ENCODE measurements at regions not wholly inside any gene's neighbourhood (a gene's known extent, or its start where the extent isn't known, plus 50 kb on each side); places are given as distances from the start of the nearest gene placed in this dataset.

DNA sequence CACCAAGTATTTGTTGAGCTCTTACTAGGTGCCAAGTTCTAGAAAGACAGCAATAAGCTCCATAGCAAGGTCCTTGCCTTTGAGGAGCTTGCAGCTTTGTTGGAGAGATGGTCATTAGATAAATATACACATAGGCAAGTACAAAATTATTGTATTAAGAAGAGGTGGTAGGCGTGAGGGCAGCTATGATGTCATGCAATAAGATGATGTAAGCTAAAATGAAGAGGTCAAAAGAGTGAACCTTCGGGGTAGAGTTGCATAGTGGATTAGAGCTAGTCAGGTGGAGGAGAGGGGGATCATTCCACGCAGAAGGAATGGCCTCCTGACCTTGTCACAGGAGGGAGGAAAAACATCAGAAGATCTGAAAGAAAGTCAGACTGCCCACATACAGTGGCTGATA is 141.9 kb upstream of the PCSK2 start:
- H3K27me3 Mint-ChIP-seq = no peaks in the 10 kb centered on the region
- H3K4me1 Mint-ChIP-seq = no peaks in the 10 kb centered on the region
- H3K36me3 Mint-ChIP-seq (ENCODE audit: low read depth) = no peaks in the 10 kb centered on the region
- intact Hi-C loops (cut with micrococcal nuclease) = no loop called here
- peaks cover 6% of the 10 kb centered on the region for H3K9me3 Mint-ChIP-seq
- H3K4me3 Mint-ChIP-seq = no peak overlapping the region
- H3K27ac Mint-ChIP-seq = no peak overlapping the region
- no peak for DNase-seq

DNA sequence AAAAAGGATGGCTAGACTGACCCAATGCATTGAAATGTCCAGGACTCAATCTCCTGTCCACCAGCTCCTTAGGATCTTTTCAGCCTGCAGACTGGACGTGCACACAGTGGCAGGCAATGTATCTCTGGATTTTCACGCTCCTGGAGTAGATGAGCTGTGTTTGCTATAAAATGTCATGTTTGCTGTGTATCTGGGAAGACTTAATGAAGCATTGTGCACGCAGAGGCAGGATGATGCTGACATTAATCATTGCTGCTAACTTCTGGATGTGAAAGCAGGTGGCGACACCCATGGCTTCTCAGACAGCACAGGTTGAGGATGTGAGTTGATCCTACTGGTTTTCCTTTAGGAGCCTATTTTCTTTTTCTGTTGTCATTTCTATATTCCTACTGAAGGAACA is 133.1 kb upstream of the PCSK2 start:
- Mint-ChIP-seq H3K9me3 (peaks cover 5% of the 10 kb centered on the region), H3K4me1 (no peaks in the 10 kb centered on the region), H3K36me3 (ENCODE audit: low read depth) (no peaks in the 10 kb centered on the region), H3K27ac (no peak overlapping the region), H3K4me3 (no peak overlapping the region), H3K27me3 (no peaks in the 10 kb centered on the region)
- DNase-seq = no peak
- intact Hi-C loops (cut with micrococcal nuclease) = no loop called here

DNA sequence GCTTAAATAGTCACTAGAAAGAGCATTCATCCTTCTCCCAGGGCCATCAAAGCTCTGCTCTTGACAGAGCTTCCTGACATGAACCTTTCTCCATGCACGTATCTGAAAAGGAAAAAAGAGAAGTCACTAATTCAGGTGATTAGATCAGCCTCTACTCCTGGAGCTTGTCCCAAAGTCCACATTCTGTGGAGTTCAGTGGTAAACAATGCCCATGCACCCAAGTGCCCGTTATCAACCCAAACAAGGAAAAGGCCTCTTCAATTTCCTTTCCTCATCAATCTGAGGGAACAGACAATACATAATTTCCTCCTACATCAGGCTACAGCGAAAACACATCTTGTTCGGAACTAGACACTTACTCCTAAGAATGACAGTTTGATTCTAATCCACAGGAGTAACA is 129.2 kb upstream of the PCSK2 start:
- no peaks in the 10 kb centered on the region for H3K36me3 Mint-ChIP-seq (ENCODE audit: low read depth)
- intact Hi-C loops (cut with micrococcal nuclease) = no loop called here
- no peak for DNase-seq
- H3K4me1 Mint-ChIP-seq = no peaks in the 10 kb centered on the region
- peaks cover under 1% of the 10 kb centered on the region for H3K9me3 Mint-ChIP-seq
- no peaks in the 10 kb centered on the region for H3K27me3 Mint-ChIP-seq
- H3K27ac Mint-ChIP-seq = no peak overlapping the region
- no peak overlapping the region for H3K4me3 Mint-ChIP-seq

DNA sequence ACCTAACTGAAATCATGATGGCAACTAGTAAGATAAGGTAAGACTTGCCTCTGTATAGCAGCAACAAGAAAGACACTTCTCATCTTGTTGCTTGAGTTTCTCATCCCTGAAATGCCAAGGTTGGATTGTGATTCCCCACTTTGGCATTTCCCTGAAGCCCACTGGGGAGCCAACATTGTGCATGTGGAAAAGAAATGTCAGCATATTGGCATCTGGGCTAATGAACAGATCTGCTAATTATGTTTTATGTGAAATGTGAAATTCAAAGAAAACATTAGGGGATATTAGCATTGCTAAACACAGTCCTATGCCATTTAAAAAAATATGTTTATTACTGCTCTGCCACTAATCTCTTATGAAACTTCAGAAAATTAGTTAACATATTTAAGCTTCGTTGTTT is 126.3 kb upstream of the PCSK2 start:
- Mint-ChIP-seq H3K4me1 (no peaks in the 10 kb centered on the region), H3K27me3 (no peaks in the 10 kb centered on the region), H3K4me3 (no peak overlapping the region), H3K27ac (no peak overlapping the region), H3K9me3 (no peaks in the 10 kb centered on the region), H3K36me3 (ENCODE audit: low read depth) (no peaks in the 10 kb centered on the region)
- no peak for DNase-seq
- intact Hi-C loops (cut with micrococcal nuclease) = no loop called here

DNA sequence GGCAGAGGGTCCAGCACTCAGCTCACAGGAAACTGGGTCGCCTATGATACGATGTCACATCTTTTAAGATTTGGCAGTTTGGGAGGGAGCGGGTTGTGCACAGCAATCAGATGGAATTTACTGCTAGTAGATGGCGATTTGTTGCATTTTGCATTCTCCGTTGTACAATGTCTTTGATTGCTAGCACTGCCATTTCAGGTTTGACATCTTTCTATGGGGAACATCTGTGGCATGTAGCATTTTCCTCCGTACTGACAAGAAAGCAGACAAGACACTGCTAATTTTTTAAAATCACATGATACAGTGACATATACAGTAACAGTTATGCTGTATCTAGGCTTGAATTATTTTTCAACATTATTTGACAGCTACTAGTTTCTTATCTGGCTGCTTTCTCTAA is 119.7 kb upstream of the PCSK2 start:
- no peak for DNase-seq
- Mint-ChIP-seq H3K36me3 (ENCODE audit: low read depth) (no peaks in the 10 kb centered on the region), H3K27ac (no peak overlapping the region), H3K4me3 (no peak overlapping the region), H3K27me3 (no peaks in the 10 kb centered on the region), H3K9me3 (no peaks in the 10 kb centered on the region), H3K4me1 (no peaks in the 10 kb centered on the region)
- intact Hi-C loops (cut with micrococcal nuclease) = no loop called here

DNA sequence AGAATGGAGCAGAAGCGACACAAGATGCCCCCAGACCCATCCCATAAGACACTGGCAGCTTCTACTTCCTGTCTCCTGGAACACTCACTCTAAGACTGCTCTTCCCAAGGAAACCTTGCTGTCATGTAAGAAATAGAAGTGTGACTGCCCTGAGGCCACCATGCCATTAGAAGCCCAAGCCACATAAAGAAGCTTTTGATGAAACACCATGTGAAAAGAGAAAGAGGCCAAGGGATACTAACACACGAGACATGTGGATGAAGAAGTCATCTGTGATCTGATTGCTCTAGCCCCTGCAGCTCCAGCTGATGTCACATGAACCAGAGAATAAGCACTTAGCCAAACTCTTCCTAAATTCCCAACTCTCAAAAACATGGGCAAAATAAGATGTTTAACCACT is 117.9 kb upstream of the PCSK2 start:
- no peak overlapping the region for H3K27ac Mint-ChIP-seq
- H3K36me3 Mint-ChIP-seq (ENCODE audit: low read depth) = no peaks in the 10 kb centered on the region
- H3K9me3 Mint-ChIP-seq = no peaks in the 10 kb centered on the region
- intact Hi-C loops (cut with micrococcal nuclease) = no loop called here
- no peak for DNase-seq
- H3K27me3 Mint-ChIP-seq = no peaks in the 10 kb centered on the region
- no peak overlapping the region for H3K4me3 Mint-ChIP-seq
- H3K4me1 Mint-ChIP-seq = no peaks in the 10 kb centered on the region

DNA sequence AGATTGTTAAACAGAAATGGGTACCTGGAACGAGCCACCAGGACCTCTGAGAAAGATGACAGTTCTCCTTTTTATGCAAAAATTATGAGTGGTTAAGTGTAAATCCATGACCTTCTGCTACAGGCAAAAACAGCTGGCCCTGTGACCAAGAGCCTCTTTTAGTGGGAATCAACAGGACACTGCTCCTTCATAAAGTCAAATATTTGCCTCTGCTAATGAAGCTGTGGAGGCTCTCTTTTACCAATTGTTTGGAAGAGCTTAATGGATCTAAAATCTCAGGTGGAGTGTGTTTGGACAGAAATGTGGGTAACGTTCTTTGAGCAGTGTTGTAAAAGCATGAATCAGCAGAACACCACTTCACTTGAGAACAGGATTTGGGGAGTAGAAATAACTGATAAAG is 117.5 kb upstream of the PCSK2 start:
- no peaks in the 10 kb centered on the region for H3K36me3 Mint-ChIP-seq (ENCODE audit: low read depth)
- H3K4me3 Mint-ChIP-seq = no peak overlapping the region
- no peaks in the 10 kb centered on the region for H3K27me3 Mint-ChIP-seq
- DNase-seq = no peak
- intact Hi-C loops (cut with micrococcal nuclease) = no loop called here
- no peaks in the 10 kb centered on the region for H3K9me3 Mint-ChIP-seq
- H3K27ac Mint-ChIP-seq = no peak overlapping the region
- H3K4me1 Mint-ChIP-seq = no peaks in the 10 kb centered on the region

DNA sequence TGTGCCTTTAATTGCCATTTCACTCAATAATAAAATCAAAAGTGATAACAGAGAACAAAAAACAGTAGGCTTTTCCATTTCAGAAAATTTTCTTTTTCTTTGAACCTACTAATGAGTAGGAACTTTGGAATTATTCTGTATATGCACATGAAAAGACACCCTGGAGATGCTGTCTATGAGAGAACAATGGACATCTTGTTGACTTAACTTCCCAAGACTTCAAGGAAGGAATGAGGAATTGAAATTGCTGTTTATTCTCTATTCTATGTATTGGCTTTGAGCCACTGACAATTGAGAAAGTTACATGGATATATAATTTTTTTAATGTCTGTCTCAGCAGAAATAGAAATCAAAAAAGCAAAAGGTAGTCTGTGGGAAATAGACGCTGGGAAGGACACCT is 98.6 kb upstream of the PCSK2 start:
- no peaks in the 10 kb centered on the region for H3K36me3 Mint-ChIP-seq (ENCODE audit: low read depth)
- H3K27ac Mint-ChIP-seq = no peak overlapping the region
- H3K4me3 Mint-ChIP-seq = no peak overlapping the region
- no peaks in the 10 kb centered on the region for H3K27me3 Mint-ChIP-seq
- H3K4me1 Mint-ChIP-seq = no peaks in the 10 kb centered on the region
- DNase-seq = no peak
- intact Hi-C loops (cut with micrococcal nuclease) = no loop called here
- H3K9me3 Mint-ChIP-seq = no peaks in the 10 kb centered on the region

DNA sequence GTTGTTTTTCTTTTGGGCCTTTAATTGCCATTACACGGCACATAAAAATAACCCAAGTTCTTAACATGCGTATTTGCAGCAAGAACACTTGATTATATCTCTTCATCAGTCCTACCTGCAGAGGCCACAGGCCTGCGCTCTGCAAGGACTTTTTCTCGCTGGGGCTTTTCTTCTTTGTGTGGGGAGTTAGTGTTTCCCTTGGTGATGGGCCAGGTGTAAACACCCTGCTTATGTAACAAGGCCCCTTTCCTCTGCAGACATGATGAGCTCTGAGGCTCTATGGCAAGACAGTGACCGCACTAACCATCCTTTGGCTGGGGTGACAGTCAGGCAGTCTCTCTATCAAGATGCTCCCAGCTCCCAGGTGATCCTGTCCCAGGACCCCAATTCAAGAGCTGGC is 97.8 kb upstream of the PCSK2 start:
- Mint-ChIP-seq H3K9me3 (no peaks in the 10 kb centered on the region), H3K4me1 (no peaks in the 10 kb centered on the region), H3K27me3 (no peaks in the 10 kb centered on the region), H3K36me3 (ENCODE audit: low read depth) (no peaks in the 10 kb centered on the region), H3K27ac (no peak overlapping the region), H3K4me3 (no peak overlapping the region)
- intact Hi-C loops (cut with micrococcal nuclease) = no loop called here
- DNase-seq = no peak

DNA sequence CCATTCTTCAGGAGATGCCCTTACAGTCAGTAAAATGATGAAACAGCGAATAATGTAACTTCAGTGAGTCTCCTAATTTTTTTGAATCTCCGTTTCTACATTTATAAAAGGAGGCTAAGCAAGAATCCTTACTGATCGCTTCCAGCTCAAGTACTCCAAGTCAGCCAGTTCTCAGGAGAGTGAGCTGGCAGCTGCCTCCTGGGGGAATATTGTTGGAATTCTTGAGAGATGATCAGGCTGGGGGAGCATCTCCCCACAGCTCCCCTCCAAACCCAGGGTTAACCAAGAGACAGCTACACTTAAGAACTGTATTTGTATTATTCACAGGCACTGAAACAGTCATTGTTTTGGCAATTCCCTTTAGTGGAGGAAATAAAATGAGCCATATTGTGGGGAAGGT is 89.1 kb upstream of the PCSK2 start:
- H3K27ac Mint-ChIP-seq = no peak overlapping the region
- no peaks in the 10 kb centered on the region for H3K4me1 Mint-ChIP-seq
- no peak overlapping the region for H3K4me3 Mint-ChIP-seq
- intact Hi-C loops (cut with micrococcal nuclease) = no loop called here
- H3K36me3 Mint-ChIP-seq (ENCODE audit: low read depth) = no peaks in the 10 kb centered on the region
- no peak for DNase-seq
- H3K9me3 Mint-ChIP-seq = no peaks in the 10 kb centered on the region
- no peaks in the 10 kb centered on the region for H3K27me3 Mint-ChIP-seq

DNA sequence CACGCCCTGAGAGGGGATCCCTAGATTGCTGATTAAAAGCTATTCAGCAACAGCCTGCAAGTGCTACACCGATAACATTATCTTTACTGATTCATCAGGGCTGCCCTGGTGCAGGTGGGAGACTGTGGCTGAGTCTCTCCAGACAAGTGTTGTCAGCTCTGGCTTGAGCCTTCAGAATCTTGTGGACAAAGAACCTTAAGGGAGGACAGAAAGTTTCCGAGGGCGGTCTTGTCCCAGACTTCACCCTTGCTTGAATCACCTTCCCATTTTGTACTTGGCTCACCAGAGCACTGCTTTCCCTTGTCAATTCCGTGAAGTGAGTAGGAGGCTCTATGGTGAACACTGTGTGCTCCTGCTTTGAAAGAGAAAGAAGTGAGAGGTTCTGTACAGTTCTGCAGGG is 88.6 kb upstream of the PCSK2 start:
- no peaks in the 10 kb centered on the region for H3K27me3 Mint-ChIP-seq

DNA sequence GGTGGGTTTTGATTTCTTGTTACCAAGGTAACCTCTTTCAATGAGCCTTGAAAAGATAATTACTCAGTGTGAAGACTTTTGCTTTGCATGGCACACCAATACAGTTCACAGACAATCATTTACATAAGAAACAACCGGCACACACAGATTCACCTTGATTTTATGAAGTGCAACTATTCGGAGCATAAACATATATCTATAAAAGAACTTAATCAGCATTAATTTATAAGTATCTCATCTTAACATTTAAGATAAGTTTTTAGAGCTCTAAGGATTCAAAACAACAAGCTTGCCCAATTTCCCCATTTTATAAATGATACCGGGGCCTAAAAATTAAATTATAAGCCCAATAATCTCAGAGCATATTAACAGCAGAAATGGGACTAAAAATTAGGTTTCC is 85.9 kb upstream of the PCSK2 start:
- Mint-ChIP-seq H3K4me3 (no peak overlapping the region), H3K9me3 (peaks cover 3% of the 10 kb centered on the region), H3K4me1 (no peaks in the 10 kb centered on the region), H3K27ac (no peak overlapping the region), H3K36me3 (ENCODE audit: low read depth) (no peaks in the 10 kb centered on the region), H3K27me3 (no peaks in the 10 kb centered on the region)
- no peak for DNase-seq
- intact Hi-C loops (cut with micrococcal nuclease) = no loop called here

More for the DNA sequence above, 88.6 kb upstream of the PCSK2 start:
- Mint-ChIP-seq H3K4me1 (no peaks in the 10 kb centered on the region), H3K27ac (no peak overlapping the region), H3K4me3 (no peak overlapping the region), H3K9me3 (no peaks in the 10 kb centered on the region), H3K36me3 (ENCODE audit: low read depth) (no peaks in the 10 kb centered on the region)
- intact Hi-C loops (cut with micrococcal nuclease) = no loop called here
- DNase-seq = no peak

DNA sequence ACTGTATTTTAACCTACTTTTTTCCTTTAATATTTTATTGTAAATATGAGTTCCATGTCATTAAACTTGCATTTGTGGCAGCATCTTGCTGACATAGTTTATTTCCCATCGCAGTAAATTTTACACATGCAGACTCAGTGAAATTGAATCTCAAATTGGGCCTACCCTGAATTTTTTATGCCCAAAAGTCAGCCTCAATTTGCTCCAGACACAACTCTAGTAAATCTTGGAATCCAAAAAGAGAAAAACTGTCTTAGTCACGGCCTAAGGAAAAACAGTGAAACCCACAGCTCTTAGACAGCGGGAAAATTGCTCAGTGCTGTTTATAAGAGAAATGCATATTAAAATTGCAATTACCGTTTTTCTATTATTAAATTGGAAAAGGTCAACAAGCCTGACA is 85.3 kb upstream of the PCSK2 start:
- Mint-ChIP-seq H3K9me3 (peaks cover 3% of the 10 kb centered on the region), H3K4me1 (no peaks in the 10 kb centered on the region), H3K27me3 (no peaks in the 10 kb centered on the region), H3K4me3 (no peak overlapping the region), H3K36me3 (ENCODE audit: low read depth) (no peaks in the 10 kb centered on the region), H3K27ac (no peak overlapping the region)
- intact Hi-C loops (cut with micrococcal nuclease) = no loop called here
- DNase-seq = no peak

DNA sequence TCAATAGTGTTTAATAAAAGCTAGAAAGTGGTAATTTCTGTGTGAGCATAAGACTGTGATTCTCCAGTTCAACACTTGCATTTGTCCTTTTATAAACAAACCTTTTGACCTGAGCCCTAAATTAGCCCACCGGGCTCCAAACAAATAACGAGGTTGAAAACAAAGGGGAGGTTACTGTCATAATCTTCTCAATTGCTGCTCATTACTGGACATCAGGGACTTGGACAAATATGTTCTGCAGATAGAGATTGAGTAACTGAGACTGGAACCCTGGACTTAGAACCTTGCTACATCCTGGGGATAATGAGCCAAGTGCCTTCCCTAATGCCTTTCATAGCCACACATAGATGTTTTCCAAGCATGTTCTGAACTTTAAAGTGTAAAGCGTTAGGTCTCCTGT is 84.2 kb upstream of the PCSK2 start:
- no peak overlapping the region for H3K4me3 Mint-ChIP-seq
- H3K27ac Mint-ChIP-seq = no peak overlapping the region
- intact Hi-C loops (cut with micrococcal nuclease) = no loop called here
- H3K4me1 Mint-ChIP-seq = no peaks in the 10 kb centered on the region
- no peak for DNase-seq
- no peaks in the 10 kb centered on the region for H3K36me3 Mint-ChIP-seq (ENCODE audit: low read depth)
- peaks cover 3% of the 10 kb centered on the region for H3K9me3 Mint-ChIP-seq
- no peaks in the 10 kb centered on the region for H3K27me3 Mint-ChIP-seq

DNA sequence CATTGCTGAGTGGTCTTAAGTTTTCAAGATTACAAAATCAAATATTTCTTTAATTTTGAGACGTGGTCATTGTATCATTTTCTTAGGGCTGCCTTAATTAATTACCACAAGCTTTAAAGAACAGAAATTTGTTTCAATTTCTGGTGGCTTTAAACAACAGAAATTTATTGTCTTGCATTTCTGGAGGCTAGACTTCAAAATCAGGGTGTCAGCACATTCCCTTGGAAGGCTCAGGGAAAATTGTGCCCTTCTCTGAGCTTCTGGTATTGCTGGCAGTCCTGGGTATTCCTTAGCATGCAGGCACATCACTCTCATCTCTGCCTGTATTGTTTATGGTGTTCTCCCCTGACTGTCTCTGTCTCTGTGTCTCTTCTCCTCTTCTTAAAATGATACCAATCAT is 76.0 kb upstream of the PCSK2 start:
- intact Hi-C loops (cut with micrococcal nuclease) = no loop called here
- Mint-ChIP-seq H3K27ac (no peak overlapping the region), H3K9me3 (no peaks in the 10 kb centered on the region), H3K36me3 (ENCODE audit: low read depth) (no peaks in the 10 kb centered on the region), H3K27me3 (no peaks in the 10 kb centered on the region), H3K4me1 (no peaks in the 10 kb centered on the region), H3K4me3 (no peak overlapping the region)
- no peak for DNase-seq

DNA sequence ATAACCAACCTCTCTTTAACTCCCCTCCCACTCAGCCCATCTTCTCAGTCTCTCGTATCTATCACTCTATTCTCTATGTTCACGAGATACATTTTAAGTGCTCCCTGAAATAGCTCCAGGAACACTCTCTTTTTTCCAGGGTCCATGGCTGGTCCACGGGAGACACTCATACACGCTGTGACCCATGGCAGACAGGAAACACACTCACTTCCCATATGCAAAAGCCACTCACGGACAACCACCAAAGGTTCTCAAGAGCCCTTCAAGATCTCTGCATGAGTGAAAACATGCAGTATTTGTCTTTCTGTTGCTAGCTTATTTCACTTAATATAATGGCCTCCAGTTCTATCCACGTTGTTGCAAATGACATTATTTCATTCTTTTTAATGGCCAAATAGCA is 71.4 kb upstream of the PCSK2 start:
- Mint-ChIP-seq H3K4me3 (no peak overlapping the region), H3K27ac (no peak overlapping the region), H3K9me3 (no peaks in the 10 kb centered on the region), H3K27me3 (no peaks in the 10 kb centered on the region), H3K36me3 (ENCODE audit: low read depth) (no peaks in the 10 kb centered on the region), H3K4me1 (no peaks in the 10 kb centered on the region)
- intact Hi-C loops (cut with micrococcal nuclease) = no loop called here
- DNase-seq = no peak

Measured in activated CD4-positive, alpha-beta T cell treated with anti-CD3 and anti-CD28 coated beads, Interleukin-2, amount 10 ng/mL, durations not matched to agents 24 days and 14 days (primary cell).